ENCODE measurements at regions not wholly inside any gene's neighbourhood (a gene's known extent, or its start where the extent isn't known, plus 50 kb on each side); places are given as distances from the start of the nearest gene placed in this dataset.

- no peaks in the 10 kb centered on the region for H3K36me3 ChIP-seq
- H3K9me3 ChIP-seq = no peaks in the 10 kb centered on the region
- DNase-seq (no peak), ATAC-seq (no peak)
- no peaks in the 10 kb centered on the region for H3K4me1 ChIP-seq
- 76 to 93% (median 89%) methylated on average over 2 of the region's 2 CpGs for WGBS, 4 donors
- TF ChIP-seq POLR2A (IDR thresholded peaks at IDR 0.05) = no peak
- TF ChIP-seq CTCF (IDR thresholded peaks at IDR 0.05) = no peak
- no peak overlapping the region for H3K27ac ChIP-seq
- intact Hi-C loops (cut with DNase I) = loop anchor here in 1 of 10 donors (1.0 kb wide), 1 partner anchor 13 kb away; no protein-coding TSS in a partner anchor
- no peak overlapping the region for H3K4me3 ChIP-seq
- H3K27me3 ChIP-seq = no peaks in the 10 kb centered on the region
Measured at GRCh38 chr4:116847616-116848015, 237.8 kb downstream of the TRAM1L1 start.

- Histone ChIP-seq H3K36me3 (no peaks in the 10 kb centered on the region), H3K4me1 (no peaks in the 10 kb centered on the region), H3K27me3 (no peaks in the 10 kb centered on the region), H3K9me3 (peaks cover 0 to 3% (median 0%) of the 10 kb centered on the region in 12 donors), H3K27ac (no peak overlapping the region), H3K4me3 (no peak overlapping the region)
- intact Hi-C loops (cut with DNase I) = no loop called here
- DNase-seq (peak in 2 of 5 donors; percentile 21 to 24), ATAC-seq (peak in 2 of 4 donors; percentile 56 to 64)
- TF ChIP-seq CTCF (IDR thresholded peaks at IDR 0.05) (no peak), POLR2A (IDR thresholded peaks at IDR 0.05) (no peak)
- 47 to 56% (median 50%) methylated on average over 5 of the region's 5 CpGs for WGBS, 4 donors
Measured at GRCh38 chr4:116839826-116840225, 245.6 kb downstream of the TRAM1L1 start.

GRCh38 chr4:116838609-116839008 is 246.8 kb downstream of the TRAM1L1 start:
- intact Hi-C loops (cut with DNase I) = no loop called here
- ATAC-seq = no peak
- H3K27ac ChIP-seq = no peak overlapping the region

GRCh38 chr4:116829187-116829586 is 256.2 kb downstream of the TRAM1L1 start:
- no peak for TF ChIP-seq POLR2A (IDR thresholded peaks at IDR 0.05)
- no peak for TF ChIP-seq CTCF (IDR thresholded peaks at IDR 0.05)
- no peak overlapping the region for H3K4me3 ChIP-seq
- no peaks in the 10 kb centered on the region for H3K36me3 ChIP-seq
- no peaks in the 10 kb centered on the region for H3K4me1 ChIP-seq
- no peak for ATAC-seq
- DNase-seq = no peak
- no peaks in the 10 kb centered on the region for H3K27me3 ChIP-seq
- H3K9me3 ChIP-seq = peaks cover 0 to 2% (median 0%) of the 10 kb centered on the region in 12 donors
- 66 to 77% (median 73%) methylated on average over 5 of the region's 5 CpGs for WGBS, 4 donors
- H3K27ac ChIP-seq = no peak overlapping the region
- intact Hi-C loops (cut with DNase I) = no loop called here

More at GRCh38 chr4:116838609-116839008, 246.8 kb downstream of the TRAM1L1 start:
- no peak for DNase-seq
- no peaks in the 10 kb centered on the region for H3K4me1 ChIP-seq
- H3K27me3 ChIP-seq = no peaks in the 10 kb centered on the region
- no peak overlapping the region for H3K4me3 ChIP-seq
- 89 to 92% (median 91%) methylated on average over 4 of the region's 4 CpGs for WGBS, 4 donors
- H3K36me3 ChIP-seq = no peaks in the 10 kb centered on the region
- H3K9me3 ChIP-seq = peaks cover 0 to 3% (median 0%) of the 10 kb centered on the region in 12 donors
- TF ChIP-seq POLR2A (IDR thresholded peaks at IDR 0.05) (no peak), CTCF (IDR thresholded peaks at IDR 0.05) (no peak)

Data from heart left ventricle (tissue), 16 donors.